OCI-LY7 (cell line): ENCODE measurements at regions not wholly inside any gene's neighbourhood (a gene's known extent, or its start where the extent isn't known, plus 50 kb on each side); places are given as distances from the start of the nearest gene placed in this dataset.

Experiments
- BruUV-seq: library from RNA; stranded (reverse); fragments of 400-500 nt; replicated peaks from 2 replicates; lab custom pipeline; 2021; lab: Mats Ljungman, UMichigan
- CTCF ChIA-PET: fragments of 300-600 bp; sonication (Branson Sonifier 250); formaldehyde crosslinking; loops from one replicate; lab custom pipeline; 2022; ENCODE audit warnings: antibody characterized with exemption; ENCODE audit not compliant: unreplicated experiment; lab: Charles Lee
- POLR2A ChIA-PET: fragments of 300-600 bp; sonication (Branson Sonifier 250); formaldehyde crosslinking; loops from one replicate; lab custom pipeline; 2022; ENCODE audit warnings: antibody characterized with exemption; lab: Charles Lee
- DNase-seq: peaks from one replicate; pipeline ENCODE4 v3.0.0-alpha.2; 2015; ENCODE audit warnings: low spot score
- H2AFZ ChIP-seq: fragments of 200-600 bp; sonication (generic), shearing (Covaris generic); 2 replicates; pipeline ENCODE4 v1.6.1; 2014; ENCODE audit warnings: mild to moderate bottlenecking, antibody characterized with exemption, low read length, moderate library complexity
- H3K27ac ChIP-seq: fragments of 200-600 bp; sonication (generic); 2 replicates; pipeline ENCODE4 v1.5.1; 2014; ENCODE audit warnings: mixed run types, low read depth, mild to moderate bottlenecking, moderate library complexity, low read length, inconsistent platforms; ENCODE audit not compliant: poor library complexity, severe bottlenecking
- H3K36me3 ChIP-seq: fragments of 200-600 bp; sonication (generic); 2 replicates; pipeline ENCODE4 v1.6.1; 2014; ENCODE audit warnings: mild to moderate bottlenecking, antibody characterized with exemption, low read length, moderate library complexity, mixed read lengths; ENCODE audit not compliant: insufficient read depth
- H3K4me1 ChIP-seq: fragments of 200-600 bp; sonication (generic); 2 replicates; pipeline ENCODE4 v1.5.1; 2014; ENCODE audit warnings: mild to moderate bottlenecking, low read length; ENCODE audit not compliant: insufficient read depth, poor library complexity, severe bottlenecking
- H3K4me2 ChIP-seq: fragments of 200-600 bp; sonication (generic); 2 replicates; pipeline ENCODE4 v1.6.1; 2014; ENCODE audit warnings: mild to moderate bottlenecking, low read length
- H3K4me3 ChIP-seq: fragments of 200-600 bp; sonication (generic); 2 replicates; pipeline ENCODE4 v1.5.1; 2014; ENCODE audit warnings: mild to moderate bottlenecking, low read depth, low read length; ENCODE audit not compliant: poor library complexity, severe bottlenecking
- H3K79me2 ChIP-seq: fragments of 200-600 bp; sonication (generic); 2 replicates; pipeline ENCODE4 v1.6.1; 2016; ENCODE audit warnings: low read depth, mild to moderate bottlenecking, low read length, moderate library complexity, mixed read lengths; ENCODE audit not compliant: insufficient read depth
- H3K9me2 ChIP-seq: fragments of 200-600 bp; sonication (generic); 2 replicates; pipeline ENCODE4 v1.6.1; 2016; ENCODE audit warnings: mild to moderate bottlenecking, low read length, mixed read lengths; ENCODE audit not compliant: insufficient read depth
- H3K9me3 ChIP-seq: fragments of 200-600 bp; sonication (generic); 2 replicates; pipeline ENCODE4 v1.6.1; 2014; ENCODE audit warnings: mild to moderate bottlenecking, mixed run types, low read length, mixed read lengths
- H4K20me1 ChIP-seq: fragments of 200-600 bp; sonication (generic); 2 replicates; pipeline ENCODE4 v1.6.1; 2014; ENCODE audit warnings: mild to moderate bottlenecking, antibody characterized with exemption, low read length, moderate library complexity, mixed read lengths; ENCODE audit not compliant: insufficient read depth
- CTCF ChIP-seq: fragments of 200-600 bp; sonication (generic); conservative IDR thresholded peaks from 2 replicates; pipeline ENCODE4 v1.5.1; 2014; ENCODE audit warnings: mild to moderate bottlenecking, antibody characterized with exemption, low read length, moderate library complexity, mixed read lengths
- EZH2phosphoT487 ChIP-seq: fragments of 200-600 bp; sonication (generic); IDR thresholded peaks from 2 replicates; pipeline ENCODE4 v1.6.1; 2018; ENCODE audit warnings: low read depth, borderline replicate concordance, mild to moderate bottlenecking, mixed run types, antibody characterized with exemption, low read length, moderate library complexity, mixed read lengths
- intact Hi-C: fragments of 100-400 bp; cut with micrococcal nuclease; formaldehyde crosslinking; loops from one replicate; pipeline ENCODE4 v1.10.0; 2022; ENCODE audit not compliant: unreplicated experiment

DNA sequence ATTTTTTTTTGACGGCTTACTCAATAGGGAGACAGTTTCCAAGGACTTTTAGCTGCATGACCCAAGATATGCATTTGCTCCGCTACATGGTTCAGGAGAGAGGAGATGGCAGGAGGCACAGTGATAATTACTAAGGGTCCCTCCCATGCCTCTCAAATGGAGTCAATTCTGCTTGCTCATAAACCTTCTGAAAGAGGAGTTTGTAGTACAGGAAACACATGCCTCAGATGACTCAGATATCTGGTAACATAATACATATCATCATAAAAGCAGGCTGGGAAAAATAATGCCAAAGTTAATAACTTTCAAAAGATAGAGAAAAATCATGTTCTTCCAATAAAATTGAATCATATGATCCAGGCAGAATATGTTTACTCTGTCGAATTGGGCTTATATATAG lies 97.6 kb upstream of the DEFB112 start:
- Histone ChIP-seq H3K4me3 (no peak overlapping the region), H3K4me1 (no peaks in the 10 kb centered on the region), H3K79me2 (no peaks in the 10 kb centered on the region), H3K27ac (no peak overlapping the region), H3K9me3 (no peaks in the 10 kb centered on the region), H4K20me1 (no peaks in the 10 kb centered on the region), H3K4me2 (no peak overlapping the region), H3K9me2 (no peaks in the 10 kb centered on the region), H3K36me3 (no peaks in the 10 kb centered on the region), H2AFZ (no peak overlapping the region)
- no peak for TF ChIP-seq CTCF
- TF ChIP-seq EZH2phosphoT487, result no peak
- POLR2A ChIA-PET, result no interaction called here
- no TSS peak for BruUV-seq
- intact Hi-C loops, result no loop called here
- DNase-seq, result no peak
- CTCF ChIA-PET, result no interaction called here

DNA sequence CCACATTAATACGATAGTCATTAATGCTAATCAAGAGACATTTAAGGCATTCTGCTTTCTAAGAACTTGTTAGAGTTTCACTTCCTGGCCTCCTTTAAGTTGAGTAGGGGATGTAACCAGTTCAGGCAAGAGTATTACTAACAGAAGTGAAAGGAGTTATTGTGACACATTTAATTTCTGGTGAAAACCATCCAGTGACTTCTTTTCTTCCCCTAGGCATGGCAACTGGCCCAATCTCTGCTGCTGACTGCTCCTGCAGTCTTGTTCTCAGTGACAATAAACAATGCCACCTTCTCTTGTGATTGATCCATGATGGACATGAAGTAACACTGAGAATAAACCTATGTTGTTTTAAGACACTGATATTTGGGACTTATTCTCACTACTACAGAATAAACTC lies 130.9 kb upstream of the DEFB112 start:
- Histone ChIP-seq H2AFZ (no peak overlapping the region), H3K36me3 (no peaks in the 10 kb centered on the region), H4K20me1 (no peaks in the 10 kb centered on the region), H3K9me2 (no peaks in the 10 kb centered on the region), H3K4me2 (no peak overlapping the region), H3K4me3 (no peak overlapping the region), H3K4me1 (no peaks in the 10 kb centered on the region), H3K79me2 (no peaks in the 10 kb centered on the region), H3K27ac (no peak overlapping the region), H3K9me3 (no peaks in the 10 kb centered on the region)
- intact Hi-C loops, result no loop called here
- BruUV-seq, result no TSS peak
- POLR2A ChIA-PET, result no interaction called here
- no peak for TF ChIP-seq EZH2phosphoT487
- no peak for TF ChIP-seq CTCF
- no peak for DNase-seq
- CTCF ChIA-PET, result no interaction called here

GRCh38 chr6:50185006-50185405 lies 135.3 kb upstream of the DEFB112 start:
- BruUV-seq, result no TSS peak
- Histone ChIP-seq H3K4me3 (no peak overlapping the region), H2AFZ (no peak overlapping the region), H3K27ac (no peak overlapping the region), H3K9me2 (no peaks in the 10 kb centered on the region), H3K36me3 (no peaks in the 10 kb centered on the region), H3K4me1 (no peaks in the 10 kb centered on the region), H3K79me2 (no peaks in the 10 kb centered on the region), H3K9me3 (no peaks in the 10 kb centered on the region), H3K4me2 (no peak overlapping the region), H4K20me1 (no peaks in the 10 kb centered on the region)
- TF ChIP-seq EZH2phosphoT487 (no peak), CTCF (peak; percentile 35)
- ChIA-PET CTCF (no interaction called here), POLR2A (no interaction called here)
- no peak for DNase-seq
- intact Hi-C loops, result no loop called here
